ENCODE measurements at regions not wholly inside any gene's neighbourhood (a gene's known extent, or its start where the extent isn't known, plus 50 kb on each side); places are given as distances from the start of the nearest gene placed in this dataset.

DNA sequence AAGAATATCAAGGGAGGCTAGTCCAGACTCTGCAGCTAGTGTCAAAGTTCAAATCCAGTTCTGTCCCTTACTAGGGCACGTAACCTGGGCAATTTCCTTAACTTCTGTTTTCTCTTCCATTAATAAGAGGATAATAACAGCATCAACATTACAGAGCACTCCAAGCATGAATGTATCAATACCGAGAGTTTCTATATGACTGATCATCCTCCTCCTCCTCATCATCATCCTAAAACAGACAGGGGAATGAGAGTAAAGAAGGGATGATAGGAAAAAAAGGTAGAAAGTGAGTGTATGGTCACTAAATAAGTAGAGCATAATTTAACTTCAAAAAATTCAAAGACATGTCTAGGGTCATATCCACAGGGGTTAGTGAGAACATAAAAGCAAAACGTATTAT lies 171.4 kb downstream of the NDUFA12 start:
- TF ChIP-seq ZFP36 (IDR thresholded peaks at IDR 0.05; ENCODE audit: borderline replicate concordance, partially characterized antibody) (no peak), RCOR1 (IDR thresholded peaks at IDR 0.05; ENCODE audit: low read depth, low read length) (no peak), PHF8 (IDR thresholded peaks at IDR 0.05; ENCODE audit: borderline replicate concordance, low read depth) (no peak), CEBPB (IDR thresholded peaks at IDR 0.05) (no peak), EP300 (IDR thresholded peaks at IDR 0.05) (no peak), POLR2A (IDR thresholded peaks at IDR 0.05; ENCODE audit: low read length) (no peak)
- TF ChIP-seq, protein P1, sequence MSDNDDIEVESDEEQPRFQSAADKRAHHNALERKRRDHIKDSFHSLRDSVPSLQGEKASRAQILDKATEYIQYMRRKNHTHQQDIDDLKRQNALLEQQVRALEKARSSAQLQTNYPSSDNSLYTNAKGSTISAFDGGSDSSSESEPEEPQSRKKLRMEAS (IDR thresholded peaks at IDR 0.05), result no peak
- TF ChIP-seq, protein P2, sequence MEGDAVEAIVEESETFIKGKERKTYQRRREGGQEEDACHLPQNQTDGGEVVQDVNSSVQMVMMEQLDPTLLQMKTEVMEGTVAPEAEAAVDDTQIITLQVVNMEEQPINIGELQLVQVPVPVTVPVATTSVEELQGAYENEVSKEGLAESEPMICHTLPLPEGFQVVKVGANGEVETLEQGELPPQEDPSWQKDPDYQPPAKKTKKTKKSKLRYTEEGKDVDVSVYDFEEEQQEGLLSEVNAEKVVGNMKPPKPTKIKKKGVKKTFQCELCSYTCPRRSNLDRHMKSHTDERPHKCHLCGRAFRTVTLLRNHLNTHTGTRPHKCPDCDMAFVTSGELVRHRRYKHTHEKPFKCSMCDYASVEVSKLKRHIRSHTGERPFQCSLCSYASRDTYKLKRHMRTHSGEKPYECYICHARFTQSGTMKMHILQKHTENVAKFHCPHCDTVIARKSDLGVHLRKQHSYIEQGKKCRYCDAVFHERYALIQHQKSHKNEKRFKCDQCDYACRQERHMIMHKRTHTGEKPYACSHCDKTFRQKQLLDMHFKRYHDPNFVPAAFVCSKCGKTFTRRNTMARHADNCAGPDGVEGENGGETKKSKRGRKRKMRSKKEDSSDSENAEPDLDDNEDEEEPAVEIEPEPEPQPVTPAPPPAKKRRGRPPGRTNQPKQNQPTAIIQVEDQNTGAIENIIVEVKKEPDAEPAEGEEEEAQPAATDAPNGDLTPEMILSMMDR (IDR thresholded peaks at IDR 0.05), result no peak
